HL-60 (cell line): ENCODE measurements at regions not wholly inside any gene's neighbourhood (a gene's known extent, or its start where the extent isn't known, plus 50 kb on each side); places are given as distances from the start of the nearest gene placed in this dataset.

Experiments used
- CTCF ChIP-seq: IDR thresholded peaks from one replicate; pipeline ENCODE4 v1.5.1; 2011; ENCODE audit warnings: low read length, control low read depth, inconsistent platforms; ENCODE audit not compliant: insufficient read depth
- POLR2AphosphoS5 ChIP-seq: IDR thresholded peaks from 2 replicates; pipeline ENCODE4 v1.6.1; 2012; ENCODE audit warnings: low read depth
- REST ChIP-seq: IDR thresholded peaks from 2 replicates; pipeline ENCODE4 v1.6.1; 2012; ENCODE audit warnings: low read depth; ENCODE audit not compliant: insufficient replicate concordance

GRCh38 chr4:140302151-140302859 is 71.1 kb upstream of the SCOC start:
- TF ChIP-seq CTCF (no peak), POLR2AphosphoS5 (no peak), REST (no peak)
